RWPE1 (cell line): ENCODE measurements at regions not wholly inside any gene's neighbourhood (a gene's known extent, or its start where the extent isn't known, plus 50 kb on each side); places are given as distances from the start of the nearest gene placed in this dataset.

Experiments used
- CTCF ChIA-PET: fragments of 350-600 bp; sonication (Branson Sonifier 250); formaldehyde crosslinking; extraction: SDS; loops from one replicate; lab custom pipeline; 2021; lab: Yijun Ruan, JAX
- POLR2A ChIA-PET: fragments of 400-600 bp; formaldehyde crosslinking; extraction: SDS; loops from one replicate; lab custom pipeline; 2020; ENCODE audit warnings: antibody characterized with exemption; ENCODE audit not compliant: low non-redundant PET; lab: Yijun Ruan, JAX
- DNase-seq: peaks from one replicate; pipeline ENCODE4 v3.0.0; 2012; ENCODE audit warnings: low spot score
- H3K27ac ChIP-seq: fragments of 450-650 bp; 2 replicates; pipeline ENCODE4 v1.5.1; 2017
- TF ChIP-seq, protein P1 (sequence below): fragments of 450-650 bp; conservative IDR thresholded peaks from 2 replicates; pipeline ENCODE4 v1.5.1; 2017; ENCODE audit warnings: low read depth, mild to moderate bottlenecking

DNA sequence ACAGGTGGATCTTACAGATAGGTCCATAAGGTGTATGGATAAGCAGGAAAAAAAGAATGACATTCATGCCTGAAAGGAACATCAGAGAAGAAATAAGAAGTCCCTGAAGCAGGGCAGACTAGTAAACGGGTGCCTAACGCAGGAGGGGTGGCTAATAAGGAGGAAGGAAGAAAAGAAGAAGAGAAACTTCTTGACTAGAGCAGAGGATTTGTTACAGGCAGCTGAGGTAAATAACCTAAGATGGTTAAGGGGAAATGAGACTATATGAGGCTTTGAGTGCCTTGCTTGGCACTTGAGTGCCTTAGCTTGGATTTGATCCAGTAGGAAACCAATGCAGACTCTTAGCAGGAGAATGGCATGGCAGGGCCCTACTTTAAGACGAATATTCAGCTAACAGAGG is 313.5 kb upstream of the PDE4D start:
- no peak overlapping the region for H3K27ac ChIP-seq
- POLR2A ChIA-PET = no interaction called here
- CTCF ChIA-PET = no interaction called here
- DNase-seq = no peak
- TF ChIP-seq, protein P1, sequence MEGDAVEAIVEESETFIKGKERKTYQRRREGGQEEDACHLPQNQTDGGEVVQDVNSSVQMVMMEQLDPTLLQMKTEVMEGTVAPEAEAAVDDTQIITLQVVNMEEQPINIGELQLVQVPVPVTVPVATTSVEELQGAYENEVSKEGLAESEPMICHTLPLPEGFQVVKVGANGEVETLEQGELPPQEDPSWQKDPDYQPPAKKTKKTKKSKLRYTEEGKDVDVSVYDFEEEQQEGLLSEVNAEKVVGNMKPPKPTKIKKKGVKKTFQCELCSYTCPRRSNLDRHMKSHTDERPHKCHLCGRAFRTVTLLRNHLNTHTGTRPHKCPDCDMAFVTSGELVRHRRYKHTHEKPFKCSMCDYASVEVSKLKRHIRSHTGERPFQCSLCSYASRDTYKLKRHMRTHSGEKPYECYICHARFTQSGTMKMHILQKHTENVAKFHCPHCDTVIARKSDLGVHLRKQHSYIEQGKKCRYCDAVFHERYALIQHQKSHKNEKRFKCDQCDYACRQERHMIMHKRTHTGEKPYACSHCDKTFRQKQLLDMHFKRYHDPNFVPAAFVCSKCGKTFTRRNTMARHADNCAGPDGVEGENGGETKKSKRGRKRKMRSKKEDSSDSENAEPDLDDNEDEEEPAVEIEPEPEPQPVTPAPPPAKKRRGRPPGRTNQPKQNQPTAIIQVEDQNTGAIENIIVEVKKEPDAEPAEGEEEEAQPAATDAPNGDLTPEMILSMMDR = no peak

DNA sequence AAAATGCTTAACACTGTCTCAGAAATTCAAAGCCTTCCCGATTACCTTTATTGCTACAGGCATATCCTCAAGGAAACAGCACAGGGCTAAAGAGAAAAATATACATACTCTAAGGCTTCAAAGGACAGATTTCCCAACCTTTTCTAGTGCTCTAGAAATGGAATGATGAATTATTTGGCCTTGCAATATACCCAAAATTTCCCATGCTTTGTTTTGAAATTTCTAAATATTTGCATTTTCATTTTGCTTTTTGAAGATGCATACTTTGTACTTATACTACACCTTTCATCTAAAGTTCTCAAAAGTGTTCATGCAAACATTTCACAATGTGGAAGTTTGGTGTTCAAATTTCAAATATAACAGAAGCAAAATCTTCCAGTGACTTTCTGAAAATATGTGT is 312.7 kb upstream of the PDE4D start:
- POLR2A ChIA-PET = no interaction called here
- TF ChIP-seq, protein P1 = no peak
- CTCF ChIA-PET = no interaction called here
- no peak for DNase-seq
- H3K27ac ChIP-seq = no peak overlapping the region

DNA sequence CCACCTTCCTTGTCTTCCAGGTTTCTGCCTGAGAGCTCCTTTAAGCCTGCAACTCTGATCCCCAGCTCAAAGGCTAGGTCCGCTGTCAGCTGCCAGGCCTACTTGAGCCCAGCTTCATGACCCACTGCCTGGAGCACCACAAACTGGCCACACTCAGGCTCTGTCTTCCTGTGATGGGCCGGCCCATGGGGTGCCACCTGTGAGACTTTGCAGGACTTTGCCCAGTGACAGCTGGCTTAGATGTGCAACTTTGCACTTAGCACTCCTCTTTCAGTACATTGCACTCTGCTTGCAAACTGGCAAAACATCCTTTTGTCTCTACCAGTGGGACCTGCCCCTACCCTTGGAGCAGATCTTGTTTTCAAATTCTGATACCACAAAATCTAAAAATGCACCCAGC is 311.5 kb upstream of the PDE4D start:
- DNase-seq = no peak
- ChIA-PET CTCF (interaction anchor here (0.6 kb wide), 2 partner anchors 13 to 252 kb away, joined by 3 read pairs; no protein-coding TSS in a partner anchor), POLR2A (no interaction called here)
- no peak overlapping the region for H3K27ac ChIP-seq
- TF ChIP-seq, protein P1 = no peak

DNA sequence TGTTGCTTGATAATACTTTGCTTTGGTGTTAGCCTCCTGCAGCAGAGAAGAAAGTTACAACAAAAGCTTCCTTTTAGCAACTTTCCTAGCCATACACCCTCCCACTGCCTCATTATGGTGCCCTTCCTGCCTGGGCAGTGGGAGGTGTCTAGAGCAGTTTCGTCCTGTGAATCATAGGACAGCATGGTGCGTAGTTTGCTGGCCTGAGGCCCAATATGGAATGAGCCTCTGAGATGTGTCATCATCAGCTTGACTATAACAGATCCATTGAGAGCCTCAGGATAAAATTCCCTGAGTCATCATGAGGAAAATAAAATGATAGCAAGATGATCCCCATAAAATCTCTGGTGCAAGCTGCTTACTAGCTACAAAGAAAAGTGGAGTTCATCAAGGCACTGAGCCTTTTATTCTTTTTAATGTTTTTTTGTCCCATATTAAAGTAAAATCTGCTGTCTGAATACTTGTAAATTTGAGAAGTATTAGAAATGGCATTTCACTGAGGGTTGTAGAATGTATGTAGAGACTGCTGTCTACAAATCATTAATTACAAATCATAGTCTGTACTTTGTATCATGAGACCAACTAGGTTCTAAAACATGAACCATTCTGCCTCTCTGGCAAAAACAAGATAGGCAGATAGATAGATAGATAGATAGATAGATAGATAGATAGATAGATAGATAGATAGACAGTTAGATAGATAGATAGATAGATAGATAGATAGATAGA is 303.0 kb upstream of the PDE4D start:
- ChIA-PET POLR2A (no interaction called here), CTCF (interaction anchor here (0.7 kb wide), 2 partner anchors 52 to 341 kb away, joined by 3 to 5 read pairs; no protein-coding TSS in a partner anchor)
- TF ChIP-seq, protein P1 = no peak
- peak; percentile 92 for DNase-seq
- no peak overlapping the region for H3K27ac ChIP-seq

DNA sequence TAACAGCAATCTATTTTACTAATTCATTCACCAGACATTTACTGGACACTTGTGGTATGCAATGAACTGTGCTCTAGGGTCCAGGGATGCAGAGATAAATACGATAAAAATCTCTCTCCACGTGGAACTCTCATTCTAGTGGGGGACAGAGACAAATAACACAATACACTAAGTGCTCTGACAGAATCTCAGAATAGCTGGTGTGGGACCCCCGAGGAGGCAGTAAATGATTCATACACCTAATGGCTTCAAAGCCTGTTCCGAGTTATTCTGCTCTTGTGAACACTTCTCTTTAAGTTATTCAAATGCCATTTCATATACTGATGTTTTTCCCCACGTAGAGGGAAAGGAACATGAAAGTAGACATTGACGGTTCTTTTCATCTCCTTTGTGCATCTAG is 302.0 kb upstream of the PDE4D start:
- TF ChIP-seq, protein P1 = no peak
- POLR2A ChIA-PET = no interaction called here
- CTCF ChIA-PET = no interaction called here
- no peak for DNase-seq
- H3K27ac ChIP-seq = no peak overlapping the region

DNA sequence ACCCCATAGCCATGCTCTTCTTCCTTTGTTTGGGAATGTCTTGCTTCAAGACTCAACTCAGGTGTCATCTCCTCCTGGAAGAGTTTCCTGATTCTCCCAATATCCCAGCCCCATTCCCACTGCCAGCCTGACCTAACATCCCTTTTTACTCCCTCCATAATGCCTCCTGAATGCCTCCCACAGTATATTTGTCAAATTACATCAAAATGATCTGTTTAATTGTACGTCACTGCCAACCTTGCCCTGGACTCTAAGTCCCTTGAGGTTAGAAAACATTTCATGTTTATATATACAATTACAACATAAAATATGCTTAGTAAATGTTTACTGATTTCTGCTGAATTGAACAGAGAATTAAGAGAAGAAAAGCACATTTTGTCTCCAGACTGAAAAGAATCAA is 301.6 kb upstream of the PDE4D start:
- H3K27ac ChIP-seq = no peak overlapping the region
- ChIA-PET CTCF (no interaction called here), POLR2A (no interaction called here)
- DNase-seq = no peak
- TF ChIP-seq, protein P1 = no peak
